HG02588 (cell line): ENCODE measurements at regions not wholly inside any gene's neighbourhood (a gene's known extent, or its start where the extent isn't known, plus 50 kb on each side); places are given as distances from the start of the nearest gene placed in this dataset.

ENCODE experiments used
- ATAC-seq: cut with Tn5 transposase; IDR thresholded peaks from one replicate; pipeline ENCODE4 v1.9.1; 2021; ENCODE audit warnings: mild to moderate bottlenecking, moderate library complexity; ENCODE audit not compliant: unreplicated experiment

GRCh38 chr2:111698743-111699554 is 185.0 kb downstream of the ANAPC1 start:
- no peak for ATAC-seq

- ATAC-seq = no peak
Observed at GRCh38 chr2:111701266-111701665, 182.7 kb downstream of the ANAPC1 start.

- ATAC-seq = no peak
Observed at GRCh38 chr2:111701798-111702118, 182.2 kb downstream of the ANAPC1 start.

- ATAC-seq = no peak
Observed at GRCh38 chr2:111702119-111702803, 181.7 kb downstream of the ANAPC1 start.

- ATAC-seq = no peak
Observed at GRCh38 chr2:111702804-111703196, 181.2 kb downstream of the ANAPC1 start.

GRCh38 chr2:111703759-111704158 is 180.2 kb downstream of the ANAPC1 start:
- no peak for ATAC-seq

DNA sequence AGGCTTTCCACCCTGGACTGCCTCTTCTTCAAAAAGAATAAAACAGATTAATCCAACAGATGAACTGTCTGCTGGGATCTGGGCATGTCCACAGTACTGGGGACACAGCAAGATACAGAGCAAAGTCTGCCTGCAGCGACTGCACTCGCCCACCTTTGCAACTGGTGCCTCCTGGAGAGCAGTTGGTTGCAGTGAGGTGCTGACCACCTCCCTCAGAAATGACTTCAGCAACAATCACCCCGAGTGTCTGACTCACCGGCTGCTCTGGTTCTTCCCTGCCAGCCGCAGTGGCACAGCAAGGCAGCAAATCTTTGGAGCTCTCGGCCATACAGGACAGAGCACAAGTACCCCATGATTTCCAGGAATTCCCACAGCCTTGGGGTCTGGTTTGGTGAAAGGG is 179.7 kb downstream of the ANAPC1 start:
- ATAC-seq = no peak

DNA sequence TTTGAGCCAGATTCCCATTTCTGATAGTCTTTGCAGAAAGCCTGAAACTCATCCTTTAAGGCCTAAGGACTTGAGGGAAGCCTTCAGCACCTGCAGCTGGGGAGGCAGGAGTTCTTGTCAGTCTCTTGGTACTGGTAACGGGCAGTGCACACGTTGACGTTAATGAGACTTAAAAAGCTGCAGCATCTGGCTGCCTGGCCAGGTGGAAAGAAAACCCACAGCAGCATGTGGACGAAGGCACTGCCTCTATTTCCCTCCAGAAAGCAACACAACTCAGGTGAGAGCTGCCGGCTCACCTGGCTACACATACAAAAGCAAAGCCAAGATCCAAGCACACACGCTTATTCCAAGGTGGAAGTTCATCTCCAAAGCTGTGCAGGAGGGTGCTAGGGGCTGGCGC is 178.8 kb downstream of the ANAPC1 start:
- peak; percentile 28 for ATAC-seq

GRCh38 chr2:111705711-111706336 is 178.2 kb downstream of the ANAPC1 start:
- ATAC-seq = peak; percentile 91

DNA sequence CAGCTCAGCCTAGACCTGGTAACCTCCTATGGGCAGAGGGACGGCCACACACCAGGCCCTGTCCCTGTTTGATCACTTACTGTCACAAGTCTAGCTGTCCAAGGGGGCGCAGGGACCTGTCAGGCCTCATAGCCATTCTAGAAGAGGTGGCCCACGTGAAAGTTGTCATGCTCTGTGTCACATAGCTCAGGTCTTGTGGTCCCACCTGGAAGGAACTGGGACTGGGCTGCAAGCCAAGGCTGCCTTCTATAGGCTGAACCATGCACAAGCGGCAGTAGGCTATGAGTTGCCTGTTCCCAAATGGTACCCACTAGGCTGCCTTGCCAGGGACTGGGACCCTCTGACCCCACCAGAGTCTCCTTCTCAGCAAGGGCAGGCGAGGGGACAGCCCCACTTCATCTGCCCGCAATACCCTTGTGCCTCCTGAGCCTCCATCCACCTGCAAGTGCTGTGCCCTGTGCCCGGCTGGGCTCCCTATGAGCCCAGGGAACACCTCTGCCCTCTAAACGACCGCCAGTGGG is 177.5 kb downstream of the ANAPC1 start:
- ATAC-seq = no peak

DNA sequence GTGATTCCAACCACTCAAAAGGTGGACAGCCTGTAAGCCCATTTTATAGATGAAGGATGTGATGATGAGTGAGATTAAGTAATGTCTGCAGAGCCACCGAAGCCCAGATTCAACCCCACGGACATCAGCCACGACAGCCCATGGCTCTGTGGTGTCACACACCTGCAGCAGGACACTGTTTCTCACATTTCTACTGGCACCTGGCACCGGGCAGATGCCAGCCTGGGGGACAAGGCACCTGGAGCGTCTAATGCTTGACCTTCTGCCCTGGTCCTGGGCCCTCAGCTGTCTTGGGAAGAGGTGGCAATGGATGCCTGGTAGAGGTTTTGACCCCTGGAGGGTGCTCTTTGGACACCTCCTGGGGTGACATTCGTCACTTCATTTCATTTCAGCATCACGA is 176.3 kb downstream of the ANAPC1 start:
- ATAC-seq = no peak

DNA sequence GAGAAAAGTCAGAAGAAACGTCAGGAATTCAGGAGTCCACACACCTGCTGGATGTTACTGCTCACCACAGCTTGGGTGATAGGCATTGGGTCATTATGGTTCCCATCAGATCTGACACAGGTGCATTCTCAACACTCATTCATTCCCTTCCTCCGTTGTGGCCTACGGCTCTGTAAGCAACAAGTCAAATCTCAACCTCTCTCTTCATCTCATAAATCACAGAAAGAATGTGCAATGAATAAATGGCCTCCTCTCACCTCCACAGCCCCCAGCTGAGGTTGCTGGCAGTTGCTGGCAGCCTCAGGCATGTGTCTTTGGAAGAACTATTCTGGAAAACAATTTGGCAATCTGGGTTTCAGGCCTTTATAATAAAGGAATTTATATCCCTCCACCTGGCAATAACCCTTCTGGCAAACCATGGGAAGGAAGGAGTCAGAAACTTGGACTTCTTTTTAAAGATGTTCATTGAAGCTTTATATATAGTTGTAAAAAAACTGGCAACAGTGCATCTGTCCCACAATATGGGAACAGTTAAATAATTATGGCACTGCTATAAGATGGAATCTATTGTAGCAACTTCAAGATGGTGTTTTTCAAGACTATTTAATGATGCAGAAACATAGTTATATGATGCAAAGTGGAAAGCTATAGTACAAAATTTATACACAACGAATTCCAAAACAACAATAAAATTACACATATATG is 175.4 kb downstream of the ANAPC1 start:
- no peak for ATAC-seq

DNA sequence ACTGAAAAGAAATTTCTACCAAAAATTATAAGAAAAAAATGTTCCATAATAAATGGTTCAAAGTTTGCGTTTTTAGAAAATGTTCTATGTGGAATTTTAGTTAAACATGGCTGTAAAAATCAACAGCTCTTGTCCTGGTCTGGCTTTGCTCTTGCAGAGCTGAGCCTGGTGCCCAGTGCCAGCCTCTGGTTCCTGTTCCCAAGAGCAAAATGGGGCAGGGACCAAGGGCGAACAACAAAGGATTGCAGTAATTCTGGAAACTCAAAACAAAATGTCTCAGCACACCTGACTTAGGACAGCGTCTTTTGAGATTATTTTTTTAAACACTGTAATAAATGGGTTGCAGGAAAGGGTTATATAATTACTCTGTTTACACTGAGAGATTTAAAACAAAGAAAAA is 174.7 kb downstream of the ANAPC1 start:
- no peak for ATAC-seq

DNA sequence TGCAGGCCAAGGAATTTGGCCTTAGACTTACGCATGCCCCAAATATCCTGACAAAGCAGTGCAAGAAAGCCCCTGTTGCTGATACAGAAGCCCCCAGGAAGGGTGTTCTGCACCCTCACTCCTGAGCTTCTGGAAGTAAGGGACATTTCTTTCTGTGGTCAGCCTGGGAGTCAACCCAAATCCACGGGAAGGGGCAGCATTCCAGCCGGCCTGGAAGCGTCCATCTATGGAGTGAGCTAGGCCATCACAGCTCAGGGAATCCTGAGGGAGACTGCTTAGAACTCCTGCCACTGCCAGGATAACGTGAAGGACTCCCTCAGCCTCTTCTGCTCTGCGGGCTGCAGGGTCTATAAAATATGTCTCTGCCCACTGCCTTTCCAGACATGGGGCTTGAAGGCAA is 173.9 kb downstream of the ANAPC1 start:
- ATAC-seq = no peak

DNA sequence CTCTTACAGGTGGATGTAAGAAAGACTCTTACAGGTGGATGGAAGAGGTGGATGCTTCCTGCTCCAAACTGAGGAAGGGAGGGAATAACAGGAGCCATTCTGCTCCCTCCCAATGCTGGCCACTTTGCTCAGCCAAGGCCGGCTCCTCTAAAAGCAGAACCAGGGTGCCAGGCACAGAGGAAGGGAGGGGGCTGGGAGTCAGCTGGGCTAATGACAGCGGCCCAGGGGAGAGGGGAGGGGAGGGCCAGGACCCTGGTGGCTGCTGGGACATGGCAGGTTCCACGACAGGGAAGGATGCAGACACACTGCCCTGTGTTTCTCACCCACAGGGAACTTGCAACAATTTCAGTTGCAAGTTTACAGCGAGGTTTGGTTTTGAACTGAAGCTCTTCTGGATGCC is 173.4 kb downstream of the ANAPC1 start:
- no peak for ATAC-seq

DNA sequence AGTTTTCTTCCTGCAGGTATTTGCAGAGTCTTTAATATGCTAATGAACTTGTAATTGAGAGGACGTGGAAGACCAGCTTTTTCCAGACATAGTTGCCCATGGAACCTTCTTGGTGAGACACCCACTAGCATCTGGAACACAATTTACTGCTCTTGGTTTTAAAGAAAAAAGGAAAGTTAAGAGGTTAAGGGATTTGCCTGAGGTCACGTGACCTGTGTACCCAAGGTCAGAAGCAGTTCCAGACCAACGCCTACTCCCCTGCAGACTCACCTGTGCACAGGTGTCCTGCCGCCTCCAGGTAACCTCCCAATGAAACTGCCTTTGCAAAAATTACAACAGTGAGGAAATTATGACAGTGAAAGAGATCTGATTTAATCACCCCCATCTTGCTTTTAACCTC is 172.7 kb downstream of the ANAPC1 start:
- no peak for ATAC-seq

- no peak for ATAC-seq
Observed at GRCh38 chr2:111712361-111712760, 171.6 kb downstream of the ANAPC1 start.

- no peak for ATAC-seq
Observed at GRCh38 chr2:111712940-111713515, 171.0 kb downstream of the ANAPC1 start.

GRCh38 chr2:111715987-111716904 is 167.7 kb downstream of the ANAPC1 start:
- no peak for ATAC-seq
